CD4-positive, alpha-beta T cell treated with Interleukin-1 beta for 1 hour (primary cell): ENCODE measurements at regions not wholly inside any gene's neighbourhood (a gene's known extent, or its start where the extent isn't known, plus 50 kb on each side); places are given as distances from the start of the nearest gene placed in this dataset.

Experiments
- DNase-seq, 2 donors: peaks; one replicate each; pipeline ENCODE4 v3.0.0-alpha.2; 2020 to 2022

GRCh38 chr15:94925680-94926079 lies 694.3 kb downstream of the MCTP2 start:
- DNase-seq, result no peak

GRCh38 chr15:94927003-94927402 lies 695.6 kb downstream of the MCTP2 start:
- no peak for DNase-seq

GRCh38 chr15:94929282-94929681 lies 697.9 kb downstream of the MCTP2 start:
- no peak for DNase-seq

GRCh38 chr15:94930441-94930840 lies 699.1 kb downstream of the MCTP2 start:
- no peak for DNase-seq

GRCh38 chr15:94930960-94931359 lies 699.6 kb downstream of the MCTP2 start:
- no peak for DNase-seq

GRCh38 chr15:94934440-94934839 lies 703.1 kb downstream of the MCTP2 start:
- DNase-seq, result no peak

GRCh38 chr15:94937242-94937641 lies 705.9 kb downstream of the MCTP2 start:
- no peak for DNase-seq

GRCh38 chr15:94943888-94944287 lies 712.5 kb downstream of the MCTP2 start:
- no peak for DNase-seq

GRCh38 chr15:94951538-94951937 lies 720.2 kb downstream of the MCTP2 start:
- no peak for DNase-seq

- no peak for DNase-seq
These were observed 732.6 kb downstream of the MCTP2 start for GRCh38 chr15:94963953-94964352.

- no peak for DNase-seq
These were observed 734.2 kb downstream of the MCTP2 start for GRCh38 chr15:94965593-94965992.

- DNase-seq, result no peak
These were observed 736.8 kb downstream of the MCTP2 start for GRCh38 chr15:94968133-94968532.

GRCh38 chr15:94970096-94970495 lies 738.7 kb downstream of the MCTP2 start:
- no peak for DNase-seq

- no peak for DNase-seq
These were observed 739.4 kb downstream of the MCTP2 start for GRCh38 chr15:94970802-94971201.

GRCh38 chr15:94972314-94972713 lies 741.0 kb downstream of the MCTP2 start:
- DNase-seq, result no peak

- DNase-seq, result no peak
These were observed 755.7 kb downstream of the MCTP2 start for GRCh38 chr15:94987085-94987484.

- DNase-seq, result no peak
These were observed 760.4 kb downstream of the MCTP2 start for GRCh38 chr15:94991718-94992117.

GRCh38 chr15:95009635-95010034 lies 778.3 kb downstream of the MCTP2 start:
- no peak for DNase-seq

- DNase-seq, result no peak
These were observed 782.0 kb downstream of the MCTP2 start for GRCh38 chr15:95013381-95013780.

- DNase-seq, result no peak
These were observed 785.3 kb downstream of the MCTP2 start for GRCh38 chr15:95016511-95017229.

GRCh38 chr15:95017666-95018328 lies 786.4 kb downstream of the MCTP2 start:
- no peak for DNase-seq

- DNase-seq, result no peak
These were observed 787.7 kb downstream of the MCTP2 start for GRCh38 chr15:95018888-95019545.

GRCh38 chr15:95019907-95020306 lies 788.5 kb downstream of the MCTP2 start:
- no peak for DNase-seq

- DNase-seq, result no peak
These were observed 790.5 kb downstream of the MCTP2 start for GRCh38 chr15:95021816-95022215.
